Smooth muscle cell (in vitro differentiated cells): ENCODE measurements at regions not wholly inside any gene's neighbourhood (a gene's known extent, or its start where the extent isn't known, plus 50 kb on each side); places are given as distances from the start of the nearest gene placed in this dataset.

Experiments
- DNase-seq: peaks from one replicate; lab custom pipeline; 2025; ENCODE audit not compliant: unreplicated experiment; lab: John Stamatoyannopoulos, UW
- H2AFZ ChIP-seq: fragments of 200-600 bp; sonication (generic); 2 replicates; pipeline ENCODE4 v1.6.0; 2016; ENCODE audit warnings: antibody characterized with exemption, low read depth, mild to moderate bottlenecking
- H3F3A ChIP-seq: fragments of 200-600 bp; sonication (generic); 2 replicates; pipeline ENCODE4 v1.6.0; 2017; ENCODE audit warnings: antibody characterized with exemption, low read depth
- H3K27ac ChIP-seq: fragments of 200-600 bp; sonication (generic); 2 replicates; pipeline ENCODE4 v1.5.1; 2016; ENCODE audit warnings: low read depth, mild to moderate bottlenecking
- H3K27me3 ChIP-seq: fragments of 200-600 bp; sonication (generic); 2 replicates; pipeline ENCODE4 v1.6.1; 2016; ENCODE audit warnings: low read depth, mild to moderate bottlenecking
- H3K36me3 ChIP-seq: fragments of 200-600 bp; sonication (generic); 2 replicates; pipeline ENCODE4 v1.5.1; 2016; ENCODE audit warnings: low read depth
- H3K4me1 ChIP-seq: fragments of 200-600 bp; sonication (generic); 2 replicates; pipeline ENCODE4 v1.5.1; 2016; ENCODE audit warnings: low read depth
- H3K4me2 ChIP-seq: fragments of 200-600 bp; sonication (generic); 2 replicates; pipeline ENCODE4 v1.6.0; 2016; ENCODE audit warnings: mild to moderate bottlenecking
- H3K4me3 ChIP-seq: fragments of 200-600 bp; sonication (generic); 2 replicates; pipeline ENCODE4 v1.5.1; 2016; ENCODE audit warnings: mild to moderate bottlenecking
- H3K79me2 ChIP-seq: fragments of 200-600 bp; sonication (generic); 2 replicates; pipeline ENCODE4 v1.6.0; 2016; ENCODE audit warnings: low read depth, mild to moderate bottlenecking
- H3K9ac ChIP-seq: fragments of 200-600 bp; sonication (generic); 2 replicates; pipeline ENCODE4 v1.6.0; 2016; ENCODE audit warnings: low read depth
- H3K9me3 ChIP-seq: fragments of 200-600 bp; sonication (generic); replicated peaks from 2 replicates; pipeline ENCODE4 v1.5.1; 2016; ENCODE audit warnings: low read depth
- H4K20me1 ChIP-seq: fragments of 200-600 bp; sonication (generic); 2 replicates; pipeline ENCODE4 v1.6.0; 2016; ENCODE audit warnings: low read depth
- CTCF ChIP-seq: fragments of 200-600 bp; sonication (generic); IDR thresholded peaks from 2 replicates; pipeline ENCODE4 v1.5.1; 2017; ENCODE audit warnings: borderline replicate concordance, mild to moderate bottlenecking, antibody characterized with exemption; ENCODE audit not compliant: insufficient read depth, poor library complexity, severe bottlenecking
- WGBS: methylation state at CpG from one replicate; pipeline ENCODE4 v1.1.7; 2016; ENCODE audit warnings: low lambda C conversion rate; 5-methylcytosine and 5-hydroxymethylcytosine counted together

- Histone ChIP-seq H3K27me3 (no peaks in the 10 kb centered on the region), H3K4me3 (no peak overlapping the region), H3K9ac (no peak overlapping the region), H3K79me2 (no peaks in the 10 kb centered on the region), H4K20me1 (no peaks in the 10 kb centered on the region), H3K36me3 (no peaks in the 10 kb centered on the region), H3K4me2 (no peak overlapping the region), H3K9me3 (peaks cover 4% of the 10 kb centered on the region), H3K27ac (no peak overlapping the region), H3K4me1 (no peaks in the 10 kb centered on the region), H3F3A (no peaks in the 10 kb centered on the region), H2AFZ (no peak overlapping the region)
- DNase-seq = no peak
- no peak for TF ChIP-seq CTCF
- 40% methylated on average over 1 of the region's 1 CpG for WGBS
These were observed 723.7 kb downstream of the RWDD3 start for GRCh38 chr1:95957748-95958147.

GRCh38 chr1:95966866-95967265, 732.9 kb downstream of the RWDD3 start:
- Histone ChIP-seq H3K4me2 (no peak overlapping the region), H3F3A (no peaks in the 10 kb centered on the region), H3K4me1 (no peaks in the 10 kb centered on the region), H3K27me3 (no peaks in the 10 kb centered on the region), H3K36me3 (no peaks in the 10 kb centered on the region), H3K79me2 (no peaks in the 10 kb centered on the region), H3K9ac (no peak overlapping the region), H3K27ac (no peak overlapping the region), H2AFZ (no peak overlapping the region), H3K9me3 (no peaks in the 10 kb centered on the region), H4K20me1 (no peaks in the 10 kb centered on the region), H3K4me3 (no peak overlapping the region)
- DNase-seq = no peak
- TF ChIP-seq CTCF = no peak

- Histone ChIP-seq H3K9me3 (no peaks in the 10 kb centered on the region), H3F3A (no peaks in the 10 kb centered on the region), H3K27me3 (no peaks in the 10 kb centered on the region), H3K4me3 (no peak overlapping the region), H2AFZ (no peak overlapping the region), H3K36me3 (no peaks in the 10 kb centered on the region), H3K4me2 (no peak overlapping the region), H3K79me2 (no peaks in the 10 kb centered on the region), H3K4me1 (no peaks in the 10 kb centered on the region), H3K9ac (no peak overlapping the region), H4K20me1 (no peaks in the 10 kb centered on the region), H3K27ac (no peak overlapping the region)
- TF ChIP-seq CTCF = no peak
- no peak for DNase-seq
These were observed 740.6 kb downstream of the RWDD3 start for GRCh38 chr1:95974586-95974985.

- no peaks in the 10 kb centered on the region for H4K20me1 ChIP-seq
- no peak for DNase-seq
- no peaks in the 10 kb centered on the region for H3K9me3 ChIP-seq
- H3K4me1 ChIP-seq = no peaks in the 10 kb centered on the region
- no peaks in the 10 kb centered on the region for H3K36me3 ChIP-seq
- H3K9ac ChIP-seq = no peak overlapping the region
- H3K27me3 ChIP-seq = no peaks in the 10 kb centered on the region
- H3F3A ChIP-seq = no peaks in the 10 kb centered on the region
- no peak overlapping the region for H3K4me2 ChIP-seq
- H3K27ac ChIP-seq = no peak overlapping the region
- no peak overlapping the region for H3K4me3 ChIP-seq
- no peaks in the 10 kb centered on the region for H3K79me2 ChIP-seq
- no peak overlapping the region for H2AFZ ChIP-seq
- no peak for TF ChIP-seq CTCF
These were observed 738.9 kb upstream of the PTBP2 start for GRCh38 chr1:95982711-95983110.
